B cell (primary cell): ENCODE measurements at regions not wholly inside any gene's neighbourhood (a gene's known extent, or its start where the extent isn't known, plus 50 kb on each side); places are given as distances from the start of the nearest gene placed in this dataset.

Experiments used
- CTCF ChIP-seq: fragments of 200-600 bp; IDR thresholded peaks from one replicate; pipeline ENCODE4 v1.8.0; 2022; ENCODE audit warnings: antibody characterized with exemption, mild to moderate bottlenecking
- EZH2 ChIP-seq: IDR thresholded peaks from 2 replicates; pipeline ENCODE4 v1.6.1; 2012; ENCODE audit warnings: borderline replicate concordance, low read depth, mild to moderate bottlenecking, moderate library complexity, low read length; ENCODE audit not compliant: insufficient read depth, poor library complexity, severe bottlenecking

DNA sequence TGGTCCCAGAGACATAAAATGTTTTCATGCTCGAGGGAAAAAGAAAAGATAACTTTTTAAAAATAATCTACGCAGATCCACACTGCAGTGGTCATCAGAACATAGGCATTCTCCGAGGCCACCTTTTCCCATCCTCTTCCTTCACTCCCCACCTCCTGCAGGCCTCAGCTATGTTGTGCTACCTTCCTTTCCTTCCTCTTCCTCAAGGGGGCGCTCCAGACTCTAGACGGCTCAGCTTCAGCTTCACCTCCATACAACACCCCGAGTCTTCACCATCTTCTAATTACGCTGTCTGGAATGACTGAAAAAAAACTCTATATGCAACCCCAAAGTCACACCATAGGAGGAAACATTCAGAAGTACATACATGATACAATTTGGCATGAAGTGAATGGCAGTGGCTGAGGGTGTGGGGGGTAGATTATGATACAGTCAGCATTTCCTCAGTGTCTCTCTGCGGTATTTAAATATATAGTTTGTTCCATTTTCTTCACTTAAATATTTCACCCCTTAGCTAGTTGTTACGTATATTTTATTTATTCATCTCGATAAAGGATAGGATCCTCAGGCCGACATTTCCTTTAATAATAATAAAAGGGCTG lies 583.6 kb downstream of the IRS1 start:
- TF ChIP-seq CTCF: peak; percentile 82
- TF ChIP-seq EZH2: no peak
